GM10248 (cell line): ENCODE measurements at regions not wholly inside any gene's neighbourhood (a gene's known extent, or its start where the extent isn't known, plus 50 kb on each side); places are given as distances from the start of the nearest gene placed in this dataset.

Experiments used
- CTCF ChIA-PET: fragments of 300-600 bp; sonication (Branson Sonifier 250); formaldehyde crosslinking; extraction: SDS; loops from one replicate; lab custom pipeline; 2021; ENCODE audit warnings: antibody characterized with exemption; lab: Yijun Ruan, JAX
- POLR2A ChIA-PET: fragments of 350-650 bp; sonication (Branson Sonifier 250); formaldehyde crosslinking; extraction: SDS; loops from one replicate; lab custom pipeline; 2020; ENCODE audit warnings: antibody characterized with exemption; lab: Yijun Ruan, JAX
- DNase-seq: peaks from one replicate; pipeline ENCODE4 v3.0.0; 2012; ENCODE audit errors: extremely low spot score
- TF ChIP-seq, protein P1 (sequence below): IDR thresholded peaks from 2 replicates; pipeline ENCODE4 v1.5.1; 2012; ENCODE audit warnings: mild to moderate bottlenecking, low read depth; ENCODE audit errors: extremely low read depth, missing control alignments, control extremely low read depth

GRCh38 chr5:44252545-44252944, 136.7 kb downstream of the FGF10 start:
- TF ChIP-seq, protein P1, sequence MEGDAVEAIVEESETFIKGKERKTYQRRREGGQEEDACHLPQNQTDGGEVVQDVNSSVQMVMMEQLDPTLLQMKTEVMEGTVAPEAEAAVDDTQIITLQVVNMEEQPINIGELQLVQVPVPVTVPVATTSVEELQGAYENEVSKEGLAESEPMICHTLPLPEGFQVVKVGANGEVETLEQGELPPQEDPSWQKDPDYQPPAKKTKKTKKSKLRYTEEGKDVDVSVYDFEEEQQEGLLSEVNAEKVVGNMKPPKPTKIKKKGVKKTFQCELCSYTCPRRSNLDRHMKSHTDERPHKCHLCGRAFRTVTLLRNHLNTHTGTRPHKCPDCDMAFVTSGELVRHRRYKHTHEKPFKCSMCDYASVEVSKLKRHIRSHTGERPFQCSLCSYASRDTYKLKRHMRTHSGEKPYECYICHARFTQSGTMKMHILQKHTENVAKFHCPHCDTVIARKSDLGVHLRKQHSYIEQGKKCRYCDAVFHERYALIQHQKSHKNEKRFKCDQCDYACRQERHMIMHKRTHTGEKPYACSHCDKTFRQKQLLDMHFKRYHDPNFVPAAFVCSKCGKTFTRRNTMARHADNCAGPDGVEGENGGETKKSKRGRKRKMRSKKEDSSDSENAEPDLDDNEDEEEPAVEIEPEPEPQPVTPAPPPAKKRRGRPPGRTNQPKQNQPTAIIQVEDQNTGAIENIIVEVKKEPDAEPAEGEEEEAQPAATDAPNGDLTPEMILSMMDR = no peak
- ChIA-PET POLR2A (no interaction called here), CTCF (interaction anchor here (0.8 to 1.0 kb wide), 3 partner anchors 9 to 12 kb away, joined by 3 read pairs; no protein-coding TSS in a partner anchor)
- no peak for DNase-seq

DNA sequence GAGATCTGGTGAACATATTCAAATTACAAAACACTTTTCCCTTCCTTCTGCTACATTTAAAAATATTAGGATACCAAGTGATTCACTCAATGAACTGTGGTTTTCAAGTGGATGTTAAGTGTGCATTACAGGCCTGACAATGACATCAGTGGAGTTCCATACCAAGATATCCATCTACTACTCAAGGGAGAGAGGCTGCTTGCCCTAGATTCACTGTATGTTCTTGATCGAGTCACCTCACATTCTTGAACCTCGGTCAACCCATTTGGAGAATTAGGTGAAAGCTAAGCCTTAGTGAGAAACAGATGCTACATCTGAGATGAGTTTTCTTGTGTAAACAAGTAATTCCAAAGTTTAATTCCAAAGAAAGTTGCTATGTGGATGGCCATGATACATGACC, 142.2 kb downstream of the FGF10 start:
- POLR2A ChIA-PET = no interaction called here
- TF ChIP-seq, protein P1 = no peak
- DNase-seq = no peak
- CTCF ChIA-PET = interaction anchor here (1.3 kb wide), 1 partner anchor 31 kb away, joined by 3 read pairs; no protein-coding TSS in a partner anchor

GRCh38 chr5:44245935-44246334, 143.3 kb downstream of the FGF10 start:
- POLR2A ChIA-PET = no interaction called here
- TF ChIP-seq, protein P1 = no peak
- no peak for DNase-seq
- CTCF ChIA-PET = no interaction called here

GRCh38 chr5:44242791-44243190, 146.4 kb downstream of the FGF10 start:
- DNase-seq = no peak
- ChIA-PET CTCF (interaction anchor here (1.1 kb wide), 1 partner anchor 11 kb away, joined by 3 read pairs; no protein-coding TSS in a partner anchor), POLR2A (no interaction called here)
- TF ChIP-seq, protein P1 = no peak

DNA sequence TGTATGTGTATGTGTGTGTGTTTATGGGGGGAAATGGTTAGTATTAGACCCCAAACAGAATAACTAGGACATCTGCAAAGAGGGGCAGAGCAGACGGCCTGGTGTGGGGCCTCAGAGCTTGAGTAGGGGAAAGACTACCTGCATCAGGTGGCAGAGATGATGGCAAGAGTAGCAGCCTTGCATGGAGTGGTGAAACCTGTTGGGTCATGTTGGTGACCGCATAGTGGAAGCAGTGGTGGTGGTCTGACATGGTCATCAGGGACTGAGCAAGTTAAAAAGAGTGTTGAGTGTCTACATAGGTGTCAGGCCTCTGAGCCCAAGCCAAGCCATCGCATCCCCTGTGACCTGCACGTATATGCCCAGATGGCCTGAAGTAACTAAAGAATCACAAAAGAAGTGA, 153.2 kb downstream of the FGF10 start:
- CTCF ChIA-PET = no interaction called here
- TF ChIP-seq, protein P1 = no peak
- POLR2A ChIA-PET = no interaction called here
- DNase-seq = no peak

DNA sequence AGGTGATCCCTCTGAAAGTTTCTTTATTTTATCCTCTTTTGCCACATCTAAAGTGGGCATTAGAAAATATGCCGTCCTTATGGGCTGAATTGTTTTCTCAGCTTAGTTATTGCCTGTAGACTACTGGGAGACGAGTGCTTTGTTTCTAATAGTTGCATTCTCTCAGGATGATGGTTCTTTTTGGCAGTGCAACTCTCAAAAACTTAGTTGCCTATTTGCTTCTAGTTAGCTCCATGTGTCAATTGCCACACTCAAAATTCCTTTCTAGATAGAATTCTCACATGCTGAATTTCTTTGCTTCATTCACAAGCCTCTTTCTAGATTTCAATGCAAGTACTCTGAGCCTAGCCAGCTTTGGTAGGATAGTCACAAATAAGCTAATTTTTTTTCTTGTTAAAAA, 155.5 kb downstream of the FGF10 start:
- ChIA-PET POLR2A (no interaction called here), CTCF (interaction anchor here (0.9 to 1.9 kb wide), 3 partner anchors 10 to 25 kb away, joined by 3 to 5 read pairs (median 5); no protein-coding TSS in a partner anchor)
- TF ChIP-seq, protein P1 = no peak
- no peak for DNase-seq
